NB4 (cell line): ENCODE measurements at regions not wholly inside any gene's neighbourhood (a gene's known extent, or its start where the extent isn't known, plus 50 kb on each side); places are given as distances from the start of the nearest gene placed in this dataset.

Source experiments
- CTCF ChIP-seq: IDR thresholded peaks from one replicate; pipeline ENCODE4 v1.5.1; 2012; ENCODE audit warnings: low read depth, low read length
- MAX ChIP-seq: IDR thresholded peaks from 2 replicates; pipeline ENCODE4 v1.6.1; 2011; ENCODE audit warnings: low read depth, low read length
- MYC ChIP-seq: IDR thresholded peaks from 2 replicates; pipeline ENCODE4 v1.6.1; 2011; ENCODE audit warnings: low read depth, low read length

- TF ChIP-seq MYC (no peak), CTCF (no peak), MAX (no peak)
Measured at GRCh38 chr12:92395322-92395721, 249.7 kb upstream of the BTG1 start.
